Heart left ventricle (tissue), 16 donors: ENCODE measurements at regions not wholly inside any gene's neighbourhood (a gene's known extent, or its start where the extent isn't known, plus 50 kb on each side); places are given as distances from the start of the nearest gene placed in this dataset.

Experiments
- ATAC-seq, 4 donors: fragments of 200-7000 bp; cut with Tn5 transposase; one replicate each; pipeline ENCODE4 v1.9.1; 2020 to 2022; ENCODE audit warnings: moderate library complexity in 4 of 4, mild to moderate bottlenecking in 3 of 4, moderate number of reproducible peaks in 1 of 4
- DNase-seq, 5 donors: peaks; one replicate each; pipeline ENCODE4 v3.0.0-alpha.2; 2020
- H3K27ac ChIP-seq, 12 donors: fragments of 200-600 bp; sonication (generic) in 4 of 12; one replicate each; pipeline versions ENCODE4 v1.5.0 to v1.8.0; 2016 to 2022; ENCODE audit warnings: mild to moderate bottlenecking in 2 of 12
- H3K27me3 ChIP-seq, 9 donors: fragments of 200-600 bp; sonication (generic) in 2 of 9; one replicate each; pipeline versions ENCODE4 v1.5.1 to v1.8.0; 2016 to 2022; ENCODE audit warnings: mild to moderate bottlenecking in 3 of 9
- H3K36me3 ChIP-seq, 9 donors: fragments of 200-600 bp; sonication (generic) in 2 of 9; one replicate each; pipeline versions ENCODE4 v1.5.0 to v1.8.0; 2018 to 2022; ENCODE audit warnings: mild to moderate bottlenecking in 2 of 9
- H3K4me1 ChIP-seq, 12 donors: fragments of 200-600 bp; sonication (generic) in 4 of 12; one replicate each; pipeline versions ENCODE4 v1.5.0 to v1.8.0; 2016 to 2022; ENCODE audit warnings: mild to moderate bottlenecking in 3 of 12
- H3K4me3 ChIP-seq, 12 donors: fragments of 200-600 bp; sonication (generic) in 4 of 12; one replicate each; pipeline versions ENCODE4 v1.5.0 to v1.8.0; 2017 to 2022; ENCODE audit warnings: mild to moderate bottlenecking in 9 of 12, moderate library complexity in 4 of 12
- H3K9me3 ChIP-seq, 12 donors: fragments of 200-600 bp; sonication (generic) in 4 of 12; one replicate each; pipeline versions ENCODE4 v1.5.0 to v1.8.0; 2016 to 2022; ENCODE audit warnings: mild to moderate bottlenecking in 1 of 12
- CTCF ChIP-seq, 12 donors: fragments of 200-600 bp; sonication (generic) in 4 of 12; IDR thresholded peaks; one replicate each; pipeline versions ENCODE4 v1.5.0 to v1.8.0; 2018 to 2022; ENCODE audit warnings: antibody characterized with exemption in 12 of 12, mild to moderate bottlenecking in 5 of 12
- POLR2A ChIP-seq, 2 donors: fragments of 450-650 bp; IDR thresholded peaks; one replicate each; pipeline ENCODE4 v1.6.1; 2017; ENCODE audit warnings: antibody characterized with exemption in 2 of 2, mild to moderate bottlenecking in 2 of 2, moderate library complexity in 2 of 2
- WGBS, 4 donors: extraction: QIAGEN DNeasy Blood & Tissue Kit in 2 of 4; methylation state at CpG; one replicate each; pipeline versions ENCODE4 v1.1.5 to v1.1.7; 2013 to 2018; 5-methylcytosine and 5-hydroxymethylcytosine counted together
- intact Hi-C, 10 donors: fragments of 100-400 bp; cut with DNase I; formaldehyde crosslinking; loops; one replicate each; pipeline versions ENCODE4 v1.11.1 to v1.14.2; 2022
- donor health status: ischemic (EF 13 %, LVEDD 7.1; RV severe dilation, severe dysfunction).
- donor health status: healthy with polysubstance abuse.
- donor health status: DM: no; HTN: yes; CAD: no.
- donor health status: DM: no; HTN: no; CAD: no.
- donor health status: ischemic (EF 25% LVEDD 6.9; RV normal size, moderate dysfunction).
- donor health status: ischemic (EF 25% LVEDD 5.7; RV mildly dilated, moderate dysfunction).
- donor health status: healthy.
- donor health status: DM: yes; HTN: yes; CAD: no.
- donor health status: ischemic (EF 35%, LVEDD 5.7; RV mildly dilated, moderate dysfunction).
- donor health status: nonischemic (EF 11% LVEDD 7.7; RV severe dilation, severe dysfunction).
- donor health status: DM: yes; HTN: yes; CAD: no.
- donor health status: PGD.
- donor health status: ischemic (EF 29% LVEDD 5.4; RV normal size, mild dysfunction).
- donor health status: nonischemic (EF 23%, LVEDD 6.1; RV moderate dilation, normal function).

GRCh38 chr20:62553838-62554161, 78.0 kb upstream of the GATA5 start:
- Histone ChIP-seq H3K27ac (peak overlapping the region; percentile 45 to 100 (median 92)), H3K36me3 (peaks cover 0 to 6% (median 0%) of the 10 kb centered on the region in 9 donors), H3K27me3 (peaks cover 4 to 64% (median 30%) of the 10 kb centered on the region in 9 donors), H3K4me1 (peaks cover 0 to 63% (median 11%) of the 10 kb centered on the region in 12 donors), H3K4me3 (peak overlapping the region; percentile 24 to 93 (median 72)), H3K9me3 (no peaks in the 10 kb centered on the region)
- TF ChIP-seq CTCF (IDR thresholded peaks at IDR 0.05) (no peak), POLR2A (IDR thresholded peaks at IDR 0.05) (no peak)
- DNase-seq (no peak), ATAC-seq (no peak)
- WGBS, 4 donors = 43 to 61% (median 44%) methylated on average over 7 of the region's 7 CpGs
- intact Hi-C loops = no loop called here

GRCh38 chr20:62554214-62554897, 78.6 kb upstream of the GATA5 start:
- WGBS, 4 donors = 34 to 39% (median 36%) methylated on average over 30 to 35 of the region's 35 CpGs
- no peak for DNase-seq

GRCh38 chr20:62554898-62555641, 79.3 kb upstream of the GATA5 start:
- no peak for ATAC-seq
- H3K9me3 ChIP-seq = no peaks in the 10 kb centered on the region
- no peak for TF ChIP-seq CTCF (IDR thresholded peaks at IDR 0.05)
- no peak for TF ChIP-seq POLR2A (IDR thresholded peaks at IDR 0.05)
- peak overlapping the region; percentile 45 to 100 (median 92) for H3K27ac ChIP-seq
- H3K27me3 ChIP-seq = peaks cover 4 to 66% (median 25%) of the 10 kb centered on the region in 9 donors
- DNase-seq = no peak
- peaks cover 0 to 62% (median 13%) of the 10 kb centered on the region in 12 donors for H3K4me1 ChIP-seq
- H3K4me3 ChIP-seq = peak overlapping the region; percentile 24 to 93 (median 72)
- intact Hi-C loops = no loop called here
- peaks cover 0 to 6% (median 0%) of the 10 kb centered on the region in 9 donors for H3K36me3 ChIP-seq
- WGBS, 4 donors = 46 to 63% (median 51%) methylated on average over 16 to 27 of the region's 27 CpGs

More at GRCh38 chr20:62554214-62554897, 78.6 kb upstream of the GATA5 start:
- H3K4me1 ChIP-seq = peaks cover 0 to 62% (median 12%) of the 10 kb centered on the region in 12 donors
- no peak for TF ChIP-seq CTCF (IDR thresholded peaks at IDR 0.05)
- no peak for TF ChIP-seq POLR2A (IDR thresholded peaks at IDR 0.05)
- peak overlapping the region; percentile 45 to 100 (median 92) for H3K27ac ChIP-seq
- ATAC-seq = no peak
- H3K9me3 ChIP-seq = no peaks in the 10 kb centered on the region
- intact Hi-C loops = no loop called here
- H3K36me3 ChIP-seq = peaks cover 0 to 6% (median 0%) of the 10 kb centered on the region in 9 donors
- H3K4me3 ChIP-seq = peak overlapping the region; percentile 24 to 93 (median 72)
- peaks cover 4 to 67% (median 30%) of the 10 kb centered on the region in 9 donors for H3K27me3 ChIP-seq
